Liver (tissue), 8 donors: ENCODE measurements at regions not wholly inside any gene's neighbourhood (a gene's known extent, or its start where the extent isn't known, plus 50 kb on each side); places are given as distances from the start of the nearest gene placed in this dataset.

Source experiments
- DNase-seq: peaks from one replicate; pipeline ENCODE4 v3.0.0-alpha.2; 2017; ENCODE audit warnings: low spot score
- H3K27ac ChIP-seq, 2 donors: one replicate each; pipeline ENCODE4 v1.7.0; 2013; ENCODE audit warnings: inconsistent platforms in 2 of 2, low read length in 2 of 2, control low read depth in 1 of 2, low read depth in 1 of 2, mild to moderate bottlenecking in 1 of 2
- H3K27me3 ChIP-seq, 4 donors: one replicate each; pipeline versions ENCODE4 v1.6.1 to v1.7.0; 2013; ENCODE audit warnings: low read length in 3 of 4, inconsistent platforms in 1 of 4, mild to moderate bottlenecking in 1 of 4, moderate library complexity in 1 of 4; ENCODE audit not compliant: control insufficient read depth in 4 of 4, insufficient read depth in 4 of 4
- H3K36me3 ChIP-seq, 4 donors: one replicate each; pipeline versions ENCODE4 v1.6.1 to v1.7.0; 2013; ENCODE audit warnings: low read length in 3 of 4, mild to moderate bottlenecking in 3 of 4, low read depth in 1 of 4, moderate library complexity in 1 of 4; ENCODE audit not compliant: control insufficient read depth in 4 of 4, insufficient read depth in 3 of 4
- H3K4me1 ChIP-seq, 4 donors: one replicate each; pipeline versions ENCODE4 v1.6.1 to v1.7.0; 2013; ENCODE audit warnings: low read length in 3 of 4, mild to moderate bottlenecking in 3 of 4, moderate library complexity in 1 of 4; ENCODE audit not compliant: control insufficient read depth in 4 of 4, insufficient read depth in 4 of 4
- H3K4me3 ChIP-seq, 3 donors: one replicate each; pipeline versions ENCODE4 v1.6.1 to v1.7.0; 2013; ENCODE audit warnings: low read length in 3 of 3, control low read depth in 1 of 3, low read depth in 1 of 3, mild to moderate bottlenecking in 1 of 3
- H3K9ac ChIP-seq, 2 donors: one replicate each; pipeline ENCODE4 v1.7.0; 2013; ENCODE audit warnings: low read length in 2 of 2, mild to moderate bottlenecking in 2 of 2, moderate library complexity in 2 of 2, control low read depth in 1 of 2, low read depth in 1 of 2
- H3K9me3 ChIP-seq, 4 donors: one replicate each; pipeline versions ENCODE4 v1.6.1 to v1.7.0; 2013; ENCODE audit warnings: low read length in 3 of 4; ENCODE audit not compliant: control insufficient read depth in 4 of 4
- EGR1 ChIP-seq, 2 donors: IDR thresholded peaks; 2 replicates each; pipeline ENCODE4 v1.6.1; 2016 to 2018; ENCODE audit warnings: antibody characterized with exemption in 2 of 2, low read depth in 2 of 2
- FOXA1 ChIP-seq: IDR thresholded peaks from 2 replicates; pipeline ENCODE4 v1.6.1; 2016; ENCODE audit warnings: antibody characterized with exemption
- FOXA2 ChIP-seq: IDR thresholded peaks from 2 replicates; pipeline ENCODE4 v1.6.1; 2016; ENCODE audit warnings: antibody characterized with exemption
- GABPA ChIP-seq, 2 donors: IDR thresholded peaks in 1 of 2; conservative IDR thresholded peaks in 1 of 2; 2 replicates each; pipeline ENCODE4 v1.6.1; 2016; ENCODE audit warnings: antibody characterized with exemption in 2 of 2, mild to moderate bottlenecking in 1 of 2, moderate library complexity in 1 of 2
- HNF4A ChIP-seq, 2 donors: conservative IDR thresholded peaks; 2 replicates each; pipeline ENCODE4 v1.6.1; 2016; ENCODE audit warnings: antibody characterized with exemption in 2 of 2, mild to moderate bottlenecking in 2 of 2
- HNF4G ChIP-seq: IDR thresholded peaks from 2 replicates; pipeline ENCODE4 v1.6.1; 2016; ENCODE audit warnings: antibody characterized with exemption
- JUND ChIP-seq, 2 donors: IDR thresholded peaks; 2 replicates each; pipeline ENCODE4 v1.6.1; 2016; ENCODE audit warnings: antibody characterized with exemption in 2 of 2
- NR2F2 ChIP-seq: IDR thresholded peaks from 2 replicates; pipeline ENCODE4 v1.6.1; 2016; ENCODE audit warnings: antibody characterized with exemption
- RAD21 ChIP-seq, 2 donors: IDR thresholded peaks; 2 replicates each; pipeline ENCODE4 v1.6.1; 2016; ENCODE audit warnings: antibody characterized with exemption in 2 of 2, mild to moderate bottlenecking in 2 of 2
- RXRA ChIP-seq, 2 donors: IDR thresholded peaks; 2 replicates each; pipeline ENCODE4 v1.6.1; 2017 to 2018; ENCODE audit warnings: antibody characterized with exemption in 2 of 2, mild to moderate bottlenecking in 1 of 2
- SP1 ChIP-seq: IDR thresholded peaks from 2 replicates; pipeline ENCODE4 v1.6.1; 2018; ENCODE audit warnings: antibody characterized with exemption, mild to moderate bottlenecking
- TAF1 ChIP-seq: conservative IDR thresholded peaks from 2 replicates; pipeline ENCODE4 v1.6.1; 2016; ENCODE audit warnings: antibody characterized with exemption, mild to moderate bottlenecking
- YY1 ChIP-seq: IDR thresholded peaks from 2 replicates; pipeline ENCODE4 v1.6.1; 2016; ENCODE audit warnings: antibody characterized with exemption, mild to moderate bottlenecking
- whole genome bisulfite sequencing: extraction: QIAGEN DNeasy Blood & Tissue Kit; methylation state at CpG from one replicate; pipeline ENCODE4 v1.1.7; 2013; 5-methylcytosine and 5-hydroxymethylcytosine counted together
- TF ChIP-seq, protein P1 (sequence below): fragments of 150-350 bp; IDR thresholded peaks from 2 replicates; pipeline ENCODE4 v1.5.1; 2017; ENCODE audit warnings: improper control_type of control experiment, low read depth, low read length; ENCODE audit not compliant: missing input control
- TF ChIP-seq, protein P2 (sequence below): IDR thresholded peaks from 2 replicates; pipeline ENCODE4 v1.6.1; 2016; ENCODE audit warnings: antibody characterized with exemption
- TF ChIP-seq, protein P3 (sequence below): IDR thresholded peaks from 2 replicates; pipeline ENCODE4 v1.6.1; 2016; ENCODE audit warnings: antibody characterized with exemption
- TF ChIP-seq, protein P4 (sequence below): IDR thresholded peaks from 2 replicates; pipeline ENCODE4 v1.6.1; 2016; ENCODE audit warnings: antibody characterized with exemption, mild to moderate bottlenecking
- TF ChIP-seq, protein P5 (sequence below): IDR thresholded peaks from 2 replicates; pipeline ENCODE4 v1.6.1; 2016; ENCODE audit warnings: antibody characterized with exemption
- donor health status: healthy.
- donor health status: healthy.
- donor health status: healthy.
- donor health status: healthy.
- donor health status: healthy.

DNA sequence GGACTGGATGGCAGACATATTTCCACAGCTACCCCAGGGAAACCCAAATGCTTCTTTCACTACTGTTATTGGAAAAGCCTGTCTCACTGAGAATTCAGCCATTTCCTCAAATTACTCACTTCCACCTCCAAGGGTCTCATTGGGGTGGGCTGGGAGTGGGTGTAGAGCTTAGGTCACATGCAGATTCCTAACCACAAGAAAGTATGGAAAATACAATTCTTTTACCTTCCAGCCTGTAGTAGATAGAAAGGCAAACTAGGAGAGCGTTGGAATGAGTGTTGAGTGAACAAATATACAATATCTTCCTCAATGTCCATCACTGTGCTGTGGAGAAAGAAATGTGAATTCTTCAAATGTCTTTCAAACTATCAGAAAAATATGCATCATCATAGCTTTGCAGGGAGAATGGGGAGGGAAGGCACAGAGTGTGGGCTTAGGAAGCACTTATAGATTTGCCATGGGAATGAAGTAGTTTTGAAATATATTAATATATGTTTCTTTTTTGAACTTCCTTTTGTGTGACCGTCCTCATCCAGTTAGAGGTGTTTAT lies 245.3 kb upstream of the JADE1 start (continued):
- TF ChIP-seq, protein P1, sequence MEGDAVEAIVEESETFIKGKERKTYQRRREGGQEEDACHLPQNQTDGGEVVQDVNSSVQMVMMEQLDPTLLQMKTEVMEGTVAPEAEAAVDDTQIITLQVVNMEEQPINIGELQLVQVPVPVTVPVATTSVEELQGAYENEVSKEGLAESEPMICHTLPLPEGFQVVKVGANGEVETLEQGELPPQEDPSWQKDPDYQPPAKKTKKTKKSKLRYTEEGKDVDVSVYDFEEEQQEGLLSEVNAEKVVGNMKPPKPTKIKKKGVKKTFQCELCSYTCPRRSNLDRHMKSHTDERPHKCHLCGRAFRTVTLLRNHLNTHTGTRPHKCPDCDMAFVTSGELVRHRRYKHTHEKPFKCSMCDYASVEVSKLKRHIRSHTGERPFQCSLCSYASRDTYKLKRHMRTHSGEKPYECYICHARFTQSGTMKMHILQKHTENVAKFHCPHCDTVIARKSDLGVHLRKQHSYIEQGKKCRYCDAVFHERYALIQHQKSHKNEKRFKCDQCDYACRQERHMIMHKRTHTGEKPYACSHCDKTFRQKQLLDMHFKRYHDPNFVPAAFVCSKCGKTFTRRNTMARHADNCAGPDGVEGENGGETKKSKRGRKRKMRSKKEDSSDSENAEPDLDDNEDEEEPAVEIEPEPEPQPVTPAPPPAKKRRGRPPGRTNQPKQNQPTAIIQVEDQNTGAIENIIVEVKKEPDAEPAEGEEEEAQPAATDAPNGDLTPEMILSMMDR = no peak
- TF ChIP-seq YY1 = no peak
- TF ChIP-seq FOXA2 = no peak
- no peak for TF ChIP-seq SP1
- TF ChIP-seq, protein P2, sequence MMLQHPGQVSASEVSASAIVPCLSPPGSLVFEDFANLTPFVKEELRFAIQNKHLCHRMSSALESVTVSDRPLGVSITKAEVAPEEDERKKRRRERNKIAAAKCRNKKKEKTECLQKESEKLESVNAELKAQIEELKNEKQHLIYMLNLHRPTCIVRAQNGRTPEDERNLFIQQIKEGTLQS = no peak
- no peak for TF ChIP-seq RXRA (IDR thresholded peaks at IDR 0.05)
- TF ChIP-seq HNF4A (conservative IDR thresholded peaks at IDR 0.05) = no peak

DNA sequence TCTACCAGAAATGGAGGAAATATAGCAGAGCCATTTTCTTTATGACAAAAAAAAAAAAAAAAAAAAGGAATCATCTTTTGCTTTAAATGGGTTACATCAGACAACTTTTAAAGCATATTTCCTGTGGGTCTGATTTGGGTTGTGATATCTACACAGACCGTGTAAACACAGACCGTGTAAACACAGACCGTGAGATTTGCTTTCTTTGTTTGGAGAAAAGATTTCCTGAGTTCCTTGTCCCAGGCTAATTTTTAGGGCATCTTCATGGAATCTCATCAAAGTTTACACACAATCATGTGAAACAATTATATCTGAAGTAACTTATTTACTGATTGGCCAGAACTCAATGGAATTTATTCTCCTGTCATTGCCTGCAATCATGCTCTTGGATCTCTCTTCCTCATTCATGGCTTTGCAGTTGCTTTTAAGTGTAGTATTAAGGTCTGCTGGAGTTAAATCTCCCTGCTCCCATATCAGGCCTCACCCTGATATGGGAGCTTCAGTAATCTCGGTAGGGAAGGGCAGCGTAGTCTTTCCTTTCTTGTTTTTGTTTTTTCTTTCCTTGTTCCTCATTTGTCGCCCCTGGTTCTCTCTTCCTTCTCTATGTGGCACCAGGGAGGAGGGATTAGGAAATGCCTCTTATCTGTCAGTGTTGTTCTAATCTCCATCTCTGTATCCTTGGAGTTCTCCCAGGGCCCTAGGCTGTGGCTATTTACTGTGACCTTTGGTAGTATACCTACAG lies 248.6 kb upstream of the JADE1 start:
- no peak for TF ChIP-seq NR2F2
- TF ChIP-seq, protein P3, sequence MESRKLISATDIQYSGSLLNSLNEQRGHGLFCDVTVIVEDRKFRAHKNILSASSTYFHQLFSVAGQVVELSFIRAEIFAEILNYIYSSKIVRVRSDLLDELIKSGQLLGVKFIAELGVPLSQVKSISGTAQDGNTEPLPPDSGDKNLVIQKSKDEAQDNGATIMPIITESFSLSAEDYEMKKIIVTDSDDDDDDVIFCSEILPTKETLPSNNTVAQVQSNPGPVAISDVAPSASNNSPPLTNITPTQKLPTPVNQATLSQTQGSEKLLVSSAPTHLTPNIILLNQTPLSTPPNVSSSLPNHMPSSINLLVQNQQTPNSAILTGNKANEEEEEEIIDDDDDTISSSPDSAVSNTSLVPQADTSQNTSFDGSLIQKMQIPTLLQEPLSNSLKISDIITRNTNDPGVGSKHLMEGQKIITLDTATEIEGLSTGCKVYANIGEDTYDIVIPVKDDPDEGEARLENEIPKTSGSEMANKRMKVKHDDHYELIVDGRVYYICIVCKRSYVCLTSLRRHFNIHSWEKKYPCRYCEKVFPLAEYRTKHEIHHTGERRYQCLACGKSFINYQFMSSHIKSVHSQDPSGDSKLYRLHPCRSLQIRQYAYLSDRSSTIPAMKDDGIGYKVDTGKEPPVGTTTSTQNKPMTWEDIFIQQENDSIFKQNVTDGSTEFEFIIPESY = no peak
- peak; percentile 51 for TF ChIP-seq FOXA2
- no peak for TF ChIP-seq RAD21 (IDR thresholded peaks at IDR 0.05)
- TF ChIP-seq YY1 = no peak
- TF ChIP-seq, protein P2 = no peak
- no peak for TF ChIP-seq EGR1 (IDR thresholded peaks at IDR 0.05; ENCODE audit: low read depth in 2 of 2)
- TF ChIP-seq RXRA (IDR thresholded peaks at IDR 0.05) = no peak
- peak; percentile 19 for TF ChIP-seq FOXA1
- no peak for TF ChIP-seq JUND (IDR thresholded peaks at IDR 0.05)
- TF ChIP-seq, protein P4, sequence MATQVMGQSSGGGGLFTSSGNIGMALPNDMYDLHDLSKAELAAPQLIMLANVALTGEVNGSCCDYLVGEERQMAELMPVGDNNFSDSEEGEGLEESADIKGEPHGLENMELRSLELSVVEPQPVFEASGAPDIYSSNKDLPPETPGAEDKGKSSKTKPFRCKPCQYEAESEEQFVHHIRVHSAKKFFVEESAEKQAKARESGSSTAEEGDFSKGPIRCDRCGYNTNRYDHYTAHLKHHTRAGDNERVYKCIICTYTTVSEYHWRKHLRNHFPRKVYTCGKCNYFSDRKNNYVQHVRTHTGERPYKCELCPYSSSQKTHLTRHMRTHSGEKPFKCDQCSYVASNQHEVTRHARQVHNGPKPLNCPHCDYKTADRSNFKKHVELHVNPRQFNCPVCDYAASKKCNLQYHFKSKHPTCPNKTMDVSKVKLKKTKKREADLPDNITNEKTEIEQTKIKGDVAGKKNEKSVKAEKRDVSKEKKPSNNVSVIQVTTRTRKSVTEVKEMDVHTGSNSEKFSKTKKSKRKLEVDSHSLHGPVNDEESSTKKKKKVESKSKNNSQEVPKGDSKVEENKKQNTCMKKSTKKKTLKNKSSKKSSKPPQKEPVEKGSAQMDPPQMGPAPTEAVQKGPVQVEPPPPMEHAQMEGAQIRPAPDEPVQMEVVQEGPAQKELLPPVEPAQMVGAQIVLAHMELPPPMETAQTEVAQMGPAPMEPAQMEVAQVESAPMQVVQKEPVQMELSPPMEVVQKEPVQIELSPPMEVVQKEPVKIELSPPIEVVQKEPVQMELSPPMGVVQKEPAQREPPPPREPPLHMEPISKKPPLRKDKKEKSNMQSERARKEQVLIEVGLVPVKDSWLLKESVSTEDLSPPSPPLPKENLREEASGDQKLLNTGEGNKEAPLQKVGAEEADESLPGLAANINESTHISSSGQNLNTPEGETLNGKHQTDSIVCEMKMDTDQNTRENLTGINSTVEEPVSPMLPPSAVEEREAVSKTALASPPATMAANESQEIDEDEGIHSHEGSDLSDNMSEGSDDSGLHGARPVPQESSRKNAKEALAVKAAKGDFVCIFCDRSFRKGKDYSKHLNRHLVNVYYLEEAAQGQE = no peak
- TF ChIP-seq, protein P1 = no peak
- TF ChIP-seq SP1 = no peak
- TF ChIP-seq HNF4A (conservative IDR thresholded peaks at IDR 0.05) = peak in 1 of 2 donors; percentile 10
- TF ChIP-seq, protein P5, sequence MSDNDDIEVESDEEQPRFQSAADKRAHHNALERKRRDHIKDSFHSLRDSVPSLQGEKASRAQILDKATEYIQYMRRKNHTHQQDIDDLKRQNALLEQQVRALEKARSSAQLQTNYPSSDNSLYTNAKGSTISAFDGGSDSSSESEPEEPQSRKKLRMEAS = no peak
- no peak for TF ChIP-seq GABPA (IDR thresholded peaks at IDR 0.05 in 1 of 2, conservative IDR thresholded peaks at IDR 0.05 in 1 of 2)
- no peak for TF ChIP-seq HNF4G
- TF ChIP-seq TAF1 = no peak
- Histone ChIP-seq H3K4me1 (peaks cover 2 to 18% (median 6%) of the 10 kb centered on the region in 4 donors), H3K27me3 (no peaks in the 10 kb centered on the region), H3K9ac (no peak overlapping the region), H3K9me3 (no peaks in the 10 kb centered on the region), H3K27ac (no peak overlapping the region), H3K4me3 (no peak overlapping the region), H3K36me3 (no peaks in the 10 kb centered on the region)
- WGBS = 22% methylated on average over 6 of the region's 6 CpGs
- DNase-seq = no peak
